WTC11 (cell line): ENCODE measurements at regions not wholly inside any gene's neighbourhood (a gene's known extent, or its start where the extent isn't known, plus 50 kb on each side); places are given as distances from the start of the nearest gene placed in this dataset.

ENCODE experiments used
- ATAC-seq: fragments of 200-7000 bp; cut with Tn5 transposase; 2 replicates; pipeline ENCODE4 v1.10.0; 2021; ENCODE audit warnings: mild to moderate bottlenecking, moderate library complexity
- CTCF ChIA-PET: fragments of 300-600 bp; sonication (Branson Sonifier 250); formaldehyde crosslinking; loops from one replicate; lab custom pipeline; 2021; ENCODE audit warnings: antibody characterized with exemption; lab: Charles Lee
- POLR2A ChIA-PET: fragments of 350-600 bp; sonication (Branson Sonifier 250); formaldehyde crosslinking; loops from one replicate; lab custom pipeline; 2021; ENCODE audit warnings: antibody characterized with exemption; lab: Charles Lee
- DNase-seq: peaks from one replicate; pipeline ENCODE4 v3.0.0; 2021; ENCODE audit warnings: low spot score
- H3K27ac Mint-ChIP-seq: 2 replicates; pipeline ENCODE4 v1.8.0; 2021; ENCODE audit warnings: mixed read lengths
- H3K27me3 Mint-ChIP-seq: 2 replicates; pipeline ENCODE4 v1.8.0; 2021; ENCODE audit warnings: low read depth, mild to moderate bottlenecking, moderate library complexity, mixed read lengths
- H3K36me3 Mint-ChIP-seq: 2 replicates; pipeline ENCODE4 v1.8.0; 2021; ENCODE audit warnings: mixed read lengths
- H3K4me1 Mint-ChIP-seq: 2 replicates; pipeline ENCODE4 v1.8.0; 2022; ENCODE audit warnings: mixed read lengths
- H3K4me3 Mint-ChIP-seq: 2 replicates; pipeline ENCODE4 v1.8.0; 2021; ENCODE audit warnings: mild to moderate bottlenecking, moderate library complexity, mixed read lengths
- H3K9me3 Mint-ChIP-seq: 2 replicates; pipeline ENCODE4 v1.8.0; 2021; ENCODE audit warnings: mixed read lengths
- CBFB ChIP-seq: sonication (generic); formaldehyde crosslinking; IDR thresholded peaks from 2 replicates; pipeline ENCODE4 v1.8.1; 2022; ENCODE audit warnings: mild to moderate bottlenecking, low read depth, missing genetic modification reagents
- CREB1 ChIP-seq: sonication (generic); formaldehyde crosslinking; IDR thresholded peaks from 2 replicates; pipeline ENCODE4 v1.8.0; 2023; ENCODE audit warnings: mild to moderate bottlenecking, missing genetic modification reagents
- ESRRA ChIP-seq: sonication (generic); formaldehyde crosslinking; IDR thresholded peaks from 2 replicates; pipeline ENCODE4 v1.8.1; 2022; ENCODE audit warnings: mild to moderate bottlenecking, missing genetic modification reagents, borderline replicate concordance
- JAZF1 ChIP-seq: fragments of 250-450 bp; sonication (Bioruptor Pico); IDR thresholded peaks from 2 replicates; pipeline ENCODE4 v1.9.0; 2021; ENCODE audit warnings: moderate library complexity, mild to moderate bottlenecking, inconsistent platforms
- JUN ChIP-seq: sonication (generic); formaldehyde crosslinking; IDR thresholded peaks from 2 replicates; pipeline ENCODE4 v1.8.0; 2023; ENCODE audit warnings: mild to moderate bottlenecking, missing genetic modification reagents
- NFYB ChIP-seq: sonication (generic); formaldehyde crosslinking; conservative IDR thresholded peaks from 2 replicates; pipeline ENCODE4 v1.8.0; 2022; ENCODE audit warnings: low read depth, missing genetic modification reagents
- OVOL2 ChIP-seq: fragments of 250-450 bp; sonication (Bioruptor Pico); IDR thresholded peaks from 2 replicates; pipeline ENCODE4 v1.9.0; 2021; ENCODE audit warnings: mild to moderate bottlenecking, borderline replicate concordance
- SOX15 ChIP-seq: fragments of 250-450 bp; sonication (Bioruptor Pico); IDR thresholded peaks from 2 replicates; pipeline ENCODE4 v1.9.0; 2021; ENCODE audit warnings: mild to moderate bottlenecking
- TEAD4 ChIP-seq: sonication (generic); formaldehyde crosslinking; IDR thresholded peaks from 2 replicates; pipeline ENCODE4 v1.8.0; 2022; ENCODE audit warnings: mild to moderate bottlenecking, missing genetic modification reagents
- TP53 ChIP-seq: sonication (generic); formaldehyde crosslinking; IDR thresholded peaks from 2 replicates; pipeline ENCODE4 v1.8.1; 2023; ENCODE audit warnings: mild to moderate bottlenecking, missing genetic modification reagents
- ZNF121 ChIP-seq: sonication (generic); formaldehyde crosslinking; IDR thresholded peaks from 2 replicates; pipeline ENCODE4 v1.8.0; 2023; ENCODE audit warnings: missing genetic modification reagents
- ZNF138 ChIP-seq: sonication (generic); formaldehyde crosslinking; conservative IDR thresholded peaks from 2 replicates; pipeline ENCODE4 v1.8.1; 2022; ENCODE audit warnings: mild to moderate bottlenecking, moderate library complexity, missing genetic modification reagents
- ZNF263 ChIP-seq: sonication (generic); formaldehyde crosslinking; IDR thresholded peaks from 2 replicates; pipeline ENCODE4 v1.8.1; 2022; ENCODE audit warnings: low read depth, mild to moderate bottlenecking, moderate library complexity, missing genetic modification reagents
- ZNF416 ChIP-seq: fragments of 250-450 bp; sonication (Bioruptor Pico); IDR thresholded peaks from 2 replicates; pipeline ENCODE4 v1.9.0; 2021; ENCODE audit warnings: mild to moderate bottlenecking, inconsistent platforms
- TF ChIP-seq, protein P1 (sequence below): sonication (generic); formaldehyde crosslinking; IDR thresholded peaks from 2 replicates; pipeline ENCODE4 v1.8.0; 2023; ENCODE audit warnings: mild to moderate bottlenecking, missing genetic modification reagents
- TF ChIP-seq, protein P2 (sequence below): sonication (generic); formaldehyde crosslinking; IDR thresholded peaks from 2 replicates; pipeline ENCODE4 v1.8.1; 2023; ENCODE audit warnings: mild to moderate bottlenecking, missing genetic modification reagents
- TF ChIP-seq, protein P3 (sequence below): sonication (generic); formaldehyde crosslinking; IDR thresholded peaks from 2 replicates; pipeline ENCODE4 v1.8.0; 2022; ENCODE audit warnings: mild to moderate bottlenecking, missing genetic modification reagents
- TF ChIP-seq, protein P4 (sequence below): sonication (generic); formaldehyde crosslinking; IDR thresholded peaks from 2 replicates; pipeline ENCODE4 v1.8.1; 2022; ENCODE audit warnings: mild to moderate bottlenecking, moderate library complexity, missing genetic modification reagents
- TF ChIP-seq, protein P5 (sequence below): sonication (generic); formaldehyde crosslinking; conservative IDR thresholded peaks from 2 replicates; pipeline ENCODE4 v1.8.1; 2023; ENCODE audit warnings: mild to moderate bottlenecking, low read depth, missing genetic modification reagents, moderate library complexity
- TF ChIP-seq, protein P6 (sequence below): fragments of 250-450 bp; sonication (Bioruptor Pico); IDR thresholded peaks from 2 replicates; pipeline ENCODE4 v1.9.0; 2021; ENCODE audit warnings: mild to moderate bottlenecking
- TF ChIP-seq, protein P7 (sequence below): sonication (generic); formaldehyde crosslinking; IDR thresholded peaks from 2 replicates; pipeline ENCODE4 v1.8.1; 2023; ENCODE audit warnings: mild to moderate bottlenecking, moderate library complexity, missing genetic modification reagents

DNA sequence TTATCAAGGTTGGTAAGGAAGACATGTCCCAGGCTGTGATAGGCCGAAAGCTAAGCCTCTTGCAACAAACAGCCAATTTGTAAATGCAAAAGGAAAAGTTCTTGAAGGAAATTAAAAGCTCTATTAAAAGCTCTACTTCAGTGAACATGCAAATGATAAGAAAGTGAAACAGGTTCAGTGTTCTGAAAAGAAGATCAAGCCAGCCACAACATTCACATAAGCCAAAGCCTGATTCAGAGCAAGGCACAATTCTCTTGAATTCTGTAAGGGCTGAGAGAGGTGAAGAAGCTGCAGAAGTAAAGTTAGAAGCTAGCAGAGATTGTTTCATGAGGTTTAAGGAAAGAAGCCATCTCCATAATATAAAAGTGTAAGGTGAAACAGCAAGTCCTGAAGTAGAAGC, 1259.5 kb upstream of the PIK3C3 start (continued):
- TF ChIP-seq, protein P1, sequence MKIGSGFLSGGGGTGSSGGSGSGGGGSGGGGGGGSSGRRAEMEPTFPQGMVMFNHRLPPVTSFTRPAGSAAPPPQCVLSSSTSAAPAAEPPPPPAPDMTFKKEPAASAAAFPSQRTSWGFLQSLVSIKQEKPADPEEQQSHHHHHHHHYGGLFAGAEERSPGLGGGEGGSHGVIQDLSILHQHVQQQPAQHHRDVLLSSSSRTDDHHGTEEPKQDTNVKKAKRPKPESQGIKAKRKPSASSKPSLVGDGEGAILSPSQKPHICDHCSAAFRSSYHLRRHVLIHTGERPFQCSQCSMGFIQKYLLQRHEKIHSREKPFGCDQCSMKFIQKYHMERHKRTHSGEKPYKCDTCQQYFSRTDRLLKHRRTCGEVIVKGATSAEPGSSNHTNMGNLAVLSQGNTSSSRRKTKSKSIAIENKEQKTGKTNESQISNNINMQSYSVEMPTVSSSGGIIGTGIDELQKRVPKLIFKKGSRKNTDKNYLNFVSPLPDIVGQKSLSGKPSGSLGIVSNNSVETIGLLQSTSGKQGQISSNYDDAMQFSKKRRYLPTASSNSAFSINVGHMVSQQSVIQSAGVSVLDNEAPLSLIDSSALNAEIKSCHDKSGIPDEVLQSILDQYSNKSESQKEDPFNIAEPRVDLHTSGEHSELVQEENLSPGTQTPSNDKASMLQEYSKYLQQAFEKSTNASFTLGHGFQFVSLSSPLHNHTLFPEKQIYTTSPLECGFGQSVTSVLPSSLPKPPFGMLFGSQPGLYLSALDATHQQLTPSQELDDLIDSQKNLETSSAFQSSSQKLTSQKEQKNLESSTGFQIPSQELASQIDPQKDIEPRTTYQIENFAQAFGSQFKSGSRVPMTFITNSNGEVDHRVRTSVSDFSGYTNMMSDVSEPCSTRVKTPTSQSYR (CRISPR knock-in tag) = no peak
- TF ChIP-seq ESRRA (no peak), OVOL2 (CRISPR knock-in tag) (no peak), TP53 (no peak), SOX15 (CRISPR knock-in tag) (no peak), JUN (no peak), JAZF1 (no peak), NFYB (CRISPR knock-in tag) (no peak), ZNF121 (CRISPR knock-in tag) (no peak)
- TF ChIP-seq, protein P2, sequence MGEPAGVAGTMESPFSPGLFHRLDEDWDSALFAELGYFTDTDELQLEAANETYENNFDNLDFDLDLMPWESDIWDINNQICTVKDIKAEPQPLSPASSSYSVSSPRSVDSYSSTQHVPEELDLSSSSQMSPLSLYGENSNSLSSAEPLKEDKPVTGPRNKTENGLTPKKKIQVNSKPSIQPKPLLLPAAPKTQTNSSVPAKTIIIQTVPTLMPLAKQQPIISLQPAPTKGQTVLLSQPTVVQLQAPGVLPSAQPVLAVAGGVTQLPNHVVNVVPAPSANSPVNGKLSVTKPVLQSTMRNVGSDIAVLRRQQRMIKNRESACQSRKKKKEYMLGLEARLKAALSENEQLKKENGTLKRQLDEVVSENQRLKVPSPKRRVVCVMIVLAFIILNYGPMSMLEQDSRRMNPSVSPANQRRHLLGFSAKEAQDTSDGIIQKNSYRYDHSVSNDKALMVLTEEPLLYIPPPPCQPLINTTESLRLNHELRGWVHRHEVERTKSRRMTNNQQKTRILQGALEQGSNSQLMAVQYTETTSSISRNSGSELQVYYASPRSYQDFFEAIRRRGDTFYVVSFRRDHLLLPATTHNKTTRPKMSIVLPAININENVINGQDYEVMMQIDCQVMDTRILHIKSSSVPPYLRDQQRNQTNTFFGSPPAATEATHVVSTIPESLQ (CRISPR knock-in tag) = no peak

DNA sequence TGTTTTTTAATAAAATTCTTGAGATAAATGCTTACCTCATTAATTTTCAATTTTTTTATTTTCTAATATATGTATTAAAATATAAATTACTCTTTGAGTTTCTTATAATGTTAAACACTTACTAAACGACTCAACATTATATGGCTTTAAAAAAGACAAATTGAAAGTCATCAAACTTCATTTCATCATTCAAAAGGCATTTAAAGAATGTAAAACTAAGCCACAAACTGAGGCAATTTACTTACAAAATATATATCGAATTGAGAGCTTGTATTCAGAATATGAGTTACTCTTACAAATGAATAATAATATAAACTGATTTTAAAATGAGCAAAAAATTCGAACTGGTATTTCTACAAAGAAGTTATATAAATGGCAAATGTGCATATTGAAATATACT, 1262.2 kb upstream of the PIK3C3 start:
- Mint-ChIP-seq H3K36me3 (peaks cover 4% of the 10 kb centered on the region), H3K27me3 (no peaks in the 10 kb centered on the region), H3K9me3 (peaks cover 14% of the 10 kb centered on the region), H3K27ac (no peak overlapping the region), H3K4me3 (no peak overlapping the region), H3K4me1 (no peaks in the 10 kb centered on the region)
- POLR2A ChIA-PET = no interaction called here
- ATAC-seq = no peak
- DNase-seq = no peak
- TF ChIP-seq, protein P3, sequence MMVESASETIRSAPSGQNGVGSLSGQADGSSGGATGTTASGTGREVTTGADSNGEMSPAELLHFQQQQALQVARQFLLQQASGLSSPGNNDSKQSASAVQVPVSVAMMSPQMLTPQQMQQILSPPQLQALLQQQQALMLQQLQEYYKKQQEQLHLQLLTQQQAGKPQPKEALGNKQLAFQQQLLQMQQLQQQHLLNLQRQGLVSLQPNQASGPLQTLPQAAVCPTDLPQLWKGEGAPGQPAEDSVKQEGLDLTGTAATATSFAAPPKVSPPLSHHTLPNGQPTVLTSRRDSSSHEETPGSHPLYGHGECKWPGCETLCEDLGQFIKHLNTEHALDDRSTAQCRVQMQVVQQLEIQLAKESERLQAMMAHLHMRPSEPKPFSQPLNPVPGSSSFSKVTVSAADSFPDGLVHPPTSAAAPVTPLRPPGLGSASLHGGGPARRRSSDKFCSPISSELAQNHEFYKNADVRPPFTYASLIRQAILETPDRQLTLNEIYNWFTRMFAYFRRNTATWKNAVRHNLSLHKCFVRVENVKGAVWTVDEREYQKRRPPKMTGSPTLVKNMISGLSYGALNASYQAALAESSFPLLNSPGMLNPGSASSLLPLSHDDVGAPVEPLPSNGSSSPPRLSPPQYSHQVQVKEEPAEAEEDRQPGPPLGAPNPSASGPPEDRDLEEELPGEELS (CRISPR knock-in tag) = no peak
- TF ChIP-seq ZNF263 (CRISPR knock-in tag) (no peak), ZNF416 (no peak)
- CTCF ChIA-PET = no interaction called here

DNA sequence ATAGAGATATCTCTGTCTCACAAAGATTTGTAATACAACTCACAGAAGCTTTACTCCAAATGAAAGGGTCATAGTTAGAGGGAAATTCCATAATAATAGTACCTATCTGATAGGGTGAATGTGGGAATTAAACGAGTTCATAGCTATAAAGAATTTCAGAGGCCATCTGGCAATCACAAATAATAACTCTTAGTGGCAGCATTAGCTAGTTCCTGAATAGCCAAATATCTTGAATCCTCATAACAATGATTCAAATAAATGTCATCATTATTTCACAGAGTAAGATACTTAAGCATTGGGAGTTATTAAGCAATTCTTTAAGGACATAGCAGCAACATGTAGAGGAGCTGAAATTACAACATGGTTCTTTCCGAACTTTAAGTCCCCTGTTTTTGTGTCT, 1265.0 kb upstream of the PIK3C3 start:
- ChIA-PET POLR2A (no interaction called here), CTCF (no interaction called here)
- Mint-ChIP-seq H3K27ac (no peak overlapping the region), H3K36me3 (no peaks in the 10 kb centered on the region), H3K9me3 (peaks cover 3% of the 10 kb centered on the region), H3K27me3 (no peaks in the 10 kb centered on the region), H3K4me3 (no peak overlapping the region), H3K4me1 (no peaks in the 10 kb centered on the region)
- ATAC-seq (no peak), DNase-seq (no peak)
- TF ChIP-seq CREB1 (CRISPR knock-in tag) = no peak
- TF ChIP-seq CBFB (CRISPR knock-in tag) = no peak
- TF ChIP-seq, protein P4, sequence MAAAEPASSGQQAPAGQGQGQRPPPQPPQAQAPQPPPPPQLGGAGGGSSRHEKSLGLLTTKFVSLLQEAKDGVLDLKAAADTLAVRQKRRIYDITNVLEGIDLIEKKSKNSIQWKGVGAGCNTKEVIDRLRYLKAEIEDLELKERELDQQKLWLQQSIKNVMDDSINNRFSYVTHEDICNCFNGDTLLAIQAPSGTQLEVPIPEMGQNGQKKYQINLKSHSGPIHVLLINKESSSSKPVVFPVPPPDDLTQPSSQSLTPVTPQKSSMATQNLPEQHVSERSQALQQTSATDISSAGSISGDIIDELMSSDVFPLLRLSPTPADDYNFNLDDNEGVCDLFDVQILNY (CRISPR knock-in tag) = no peak
- TF ChIP-seq, protein P5, sequence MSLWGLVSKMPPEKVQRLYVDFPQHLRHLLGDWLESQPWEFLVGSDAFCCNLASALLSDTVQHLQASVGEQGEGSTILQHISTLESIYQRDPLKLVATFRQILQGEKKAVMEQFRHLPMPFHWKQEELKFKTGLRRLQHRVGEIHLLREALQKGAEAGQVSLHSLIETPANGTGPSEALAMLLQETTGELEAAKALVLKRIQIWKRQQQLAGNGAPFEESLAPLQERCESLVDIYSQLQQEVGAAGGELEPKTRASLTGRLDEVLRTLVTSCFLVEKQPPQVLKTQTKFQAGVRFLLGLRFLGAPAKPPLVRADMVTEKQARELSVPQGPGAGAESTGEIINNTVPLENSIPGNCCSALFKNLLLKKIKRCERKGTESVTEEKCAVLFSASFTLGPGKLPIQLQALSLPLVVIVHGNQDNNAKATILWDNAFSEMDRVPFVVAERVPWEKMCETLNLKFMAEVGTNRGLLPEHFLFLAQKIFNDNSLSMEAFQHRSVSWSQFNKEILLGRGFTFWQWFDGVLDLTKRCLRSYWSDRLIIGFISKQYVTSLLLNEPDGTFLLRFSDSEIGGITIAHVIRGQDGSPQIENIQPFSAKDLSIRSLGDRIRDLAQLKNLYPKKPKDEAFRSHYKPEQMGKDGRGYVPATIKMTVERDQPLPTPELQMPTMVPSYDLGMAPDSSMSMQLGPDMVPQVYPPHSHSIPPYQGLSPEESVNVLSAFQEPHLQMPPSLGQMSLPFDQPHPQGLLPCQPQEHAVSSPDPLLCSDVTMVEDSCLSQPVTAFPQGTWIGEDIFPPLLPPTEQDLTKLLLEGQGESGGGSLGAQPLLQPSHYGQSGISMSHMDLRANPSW (CRISPR knock-in tag) = no peak
- TF ChIP-seq, protein P6, sequence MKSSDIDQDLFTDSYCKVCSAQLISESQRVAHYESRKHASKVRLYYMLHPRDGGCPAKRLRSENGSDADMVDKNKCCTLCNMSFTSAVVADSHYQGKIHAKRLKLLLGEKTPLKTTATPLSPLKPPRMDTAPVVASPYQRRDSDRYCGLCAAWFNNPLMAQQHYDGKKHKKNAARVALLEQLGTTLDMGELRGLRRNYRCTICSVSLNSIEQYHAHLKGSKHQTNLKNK (CRISPR knock-in tag) = no peak
- TF ChIP-seq TEAD4 (CRISPR knock-in tag) = no peak
- no peak for TF ChIP-seq ZNF138
- TF ChIP-seq, protein P7, sequence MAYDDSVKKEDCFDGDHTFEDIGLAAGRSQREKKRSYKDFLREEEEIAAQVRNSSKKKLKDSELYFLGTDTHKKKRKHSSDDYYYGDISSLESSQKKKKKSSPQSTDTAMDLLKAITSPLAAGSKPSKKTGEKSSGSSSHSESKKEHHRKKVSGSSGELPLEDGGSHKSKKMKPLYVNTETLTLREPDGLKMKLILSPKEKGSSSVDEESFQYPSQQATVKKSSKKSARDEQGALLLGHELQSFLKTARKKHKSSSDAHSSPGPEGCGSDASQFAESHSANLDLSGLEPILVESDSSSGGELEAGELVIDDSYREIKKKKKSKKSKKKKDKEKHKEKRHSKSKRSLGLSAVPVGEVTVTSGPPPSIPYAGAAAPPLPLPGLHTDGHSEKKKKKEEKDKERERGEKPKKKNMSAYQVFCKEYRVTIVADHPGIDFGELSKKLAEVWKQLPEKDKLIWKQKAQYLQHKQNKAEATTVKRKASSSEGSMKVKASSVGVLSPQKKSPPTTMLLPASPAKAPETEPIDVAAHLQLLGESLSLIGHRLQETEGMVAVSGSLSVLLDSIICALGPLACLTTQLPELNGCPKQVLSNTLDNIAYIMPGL (CRISPR knock-in tag) = no peak
